ENCODE measurements at regions not wholly inside any gene's neighbourhood (a gene's known extent, or its start where the extent isn't known, plus 50 kb on each side); places are given as distances from the start of the nearest gene placed in this dataset.
A peak's percentile ranks its signal among the peaks of the same experiment; 100 is the strongest.

GRCh38 chr20:60389882-60390281 lies 431.7 kb downstream of the CDH26 start:
- DNase-seq = no peak

DNA sequence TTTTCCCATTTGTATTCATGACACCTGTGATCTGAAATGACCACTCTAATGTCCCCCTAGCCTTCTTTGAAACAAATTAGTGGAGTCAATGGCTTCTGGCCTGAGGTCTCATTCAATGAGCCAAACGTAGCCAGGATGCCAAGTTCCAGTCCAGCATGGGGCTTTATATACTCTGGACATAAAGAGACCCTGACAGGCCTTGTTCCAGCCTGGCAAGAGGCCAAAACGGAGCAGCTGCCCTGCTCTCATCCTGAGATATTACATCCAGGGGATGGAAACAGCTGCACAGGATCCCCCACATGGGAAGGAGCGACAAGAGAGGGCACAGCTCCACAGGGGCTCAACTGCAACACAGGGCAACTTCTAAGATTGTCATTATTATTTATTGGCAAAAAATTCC lies 437.8 kb downstream of the CDH26 start:
- DNase-seq = peak; percentile 59

DNA sequence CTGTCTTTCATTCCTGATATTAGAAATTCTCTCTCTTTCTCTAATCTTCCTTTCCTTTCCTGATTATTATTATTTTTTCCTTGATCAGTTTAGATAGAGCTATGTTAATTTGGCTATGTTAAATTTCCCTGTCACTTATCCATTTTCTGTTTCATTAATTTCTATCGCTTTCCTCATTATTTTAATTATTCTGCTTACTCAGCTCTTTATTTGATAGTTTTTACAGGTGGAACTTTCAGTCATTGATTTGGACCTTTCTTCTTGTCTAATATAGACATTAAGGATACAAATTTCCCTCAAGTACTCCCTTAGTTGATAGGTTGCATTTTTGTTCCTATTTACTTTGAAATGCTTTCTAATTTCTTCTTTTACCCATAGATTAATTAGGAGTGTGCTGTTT lies 442.3 kb downstream of the CDH26 start:
- no peak for DNase-seq

- no peak for DNase-seq
Measured at GRCh38 chr20:60402189-60403058, 444.2 kb downstream of the CDH26 start.

DNA sequence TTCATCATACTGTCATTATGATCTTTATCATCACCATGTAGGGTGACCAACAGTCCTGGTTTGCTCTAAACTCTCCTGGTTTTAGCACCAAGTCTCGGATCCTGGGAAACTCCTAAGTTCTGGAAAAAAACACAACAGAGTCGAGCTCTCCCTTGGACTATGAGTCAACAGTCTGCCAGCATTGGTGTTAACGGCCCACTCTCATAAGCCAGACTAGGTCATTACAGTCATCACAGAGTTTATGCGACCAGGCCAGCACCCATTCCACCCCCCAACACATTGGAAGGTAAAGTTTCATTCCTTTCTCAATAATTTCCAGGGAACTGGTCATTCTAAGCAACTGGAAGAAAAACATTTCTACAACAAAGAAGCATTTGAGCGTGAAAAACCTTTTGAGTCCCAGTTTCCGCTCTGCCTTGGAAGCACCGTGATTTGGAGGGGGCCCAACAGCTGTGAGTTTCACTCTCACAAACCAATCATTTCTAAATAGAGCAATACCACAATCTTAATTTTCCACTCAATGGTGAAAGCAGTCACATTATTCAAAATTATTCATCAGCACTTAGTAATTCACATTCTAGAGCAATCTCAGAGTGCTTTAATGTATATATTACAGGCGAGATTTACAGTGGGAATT lies 445.0 kb downstream of the CDH26 start:
- DNase-seq = peak; percentile 58

- no peak for DNase-seq
Measured at GRCh38 chr20:60407011-60407771, 449.0 kb downstream of the CDH26 start.

DNA sequence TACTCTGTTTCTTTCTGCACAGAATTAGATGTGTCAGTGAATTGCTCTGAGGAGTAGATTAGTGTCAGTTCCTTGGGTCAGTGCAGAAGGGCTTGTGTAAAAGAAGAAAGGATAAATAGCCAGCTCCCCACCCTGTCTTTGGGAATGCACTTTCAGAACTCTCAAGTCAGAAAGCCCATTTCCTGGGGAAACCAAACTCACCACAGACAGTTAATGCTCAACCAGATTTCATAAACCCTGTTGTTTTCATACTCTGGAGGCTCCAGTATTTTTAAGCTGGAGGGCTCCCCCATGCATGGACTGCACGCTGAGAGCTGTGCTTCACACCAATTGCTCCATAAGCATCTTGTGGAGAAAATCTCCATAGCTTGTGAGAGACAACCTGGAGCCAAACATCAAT lies 449.7 kb downstream of the CDH26 start:
- no peak for DNase-seq

- DNase-seq = no peak
Measured at GRCh38 chr20:60408435-60408834, 450.2 kb downstream of the CDH26 start.

DNA sequence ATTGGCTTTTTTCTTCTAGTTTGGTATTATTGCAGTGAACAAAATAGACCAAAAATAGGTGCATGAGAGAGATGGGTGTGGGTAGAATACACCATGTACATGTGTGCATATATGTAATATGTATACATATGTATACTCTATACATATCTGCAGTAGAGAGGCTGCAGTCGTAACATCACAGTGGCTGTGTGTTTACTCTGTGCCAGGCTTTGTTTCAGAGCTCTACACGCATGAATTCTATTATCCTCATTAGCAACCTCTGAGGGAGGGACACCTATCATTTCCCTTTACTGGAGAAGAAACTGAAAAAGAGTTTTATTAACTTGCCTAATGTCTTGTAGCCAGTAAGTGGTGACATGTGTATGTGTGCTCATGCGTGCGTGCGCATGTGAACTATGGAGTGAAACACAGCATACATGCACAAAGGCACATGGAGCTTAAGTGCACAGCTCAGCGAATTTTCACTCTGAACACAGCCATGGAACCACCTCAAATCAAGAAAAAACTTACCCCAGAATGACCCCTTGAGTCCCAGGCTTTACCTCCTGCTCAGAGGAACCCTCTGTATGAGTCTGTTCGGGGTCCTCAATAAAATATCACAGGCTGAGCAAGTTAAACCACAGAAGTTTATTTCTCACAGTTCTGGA lies 452.5 kb downstream of the CDH26 start:
- DNase-seq = no peak

- no peak for DNase-seq
Measured at GRCh38 chr20:60411813-60412212, 453.6 kb downstream of the CDH26 start.

GRCh38 chr20:60420676-60421229 lies 462.5 kb downstream of the CDH26 start:
- no peak for DNase-seq

DNA sequence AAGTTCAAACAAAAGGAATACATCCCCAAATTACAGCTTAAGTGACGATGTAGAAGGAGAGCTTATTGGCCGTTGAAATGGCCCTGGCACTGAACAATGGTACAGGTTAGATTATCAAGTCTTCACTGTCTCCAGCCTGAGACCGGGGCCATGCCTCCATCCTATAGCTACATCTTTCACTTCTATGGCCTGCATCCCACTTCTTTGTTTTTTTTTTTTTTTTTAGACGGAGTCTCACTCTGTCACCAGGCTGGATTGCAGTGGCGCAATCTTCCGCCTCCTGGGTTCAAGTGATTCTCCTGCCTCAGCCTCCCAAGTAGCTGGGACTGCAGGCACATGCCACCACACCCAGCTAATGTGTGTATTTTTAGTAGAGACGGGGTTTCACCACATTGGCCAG lies 464.6 kb downstream of the CDH26 start:
- no peak for DNase-seq

DNA sequence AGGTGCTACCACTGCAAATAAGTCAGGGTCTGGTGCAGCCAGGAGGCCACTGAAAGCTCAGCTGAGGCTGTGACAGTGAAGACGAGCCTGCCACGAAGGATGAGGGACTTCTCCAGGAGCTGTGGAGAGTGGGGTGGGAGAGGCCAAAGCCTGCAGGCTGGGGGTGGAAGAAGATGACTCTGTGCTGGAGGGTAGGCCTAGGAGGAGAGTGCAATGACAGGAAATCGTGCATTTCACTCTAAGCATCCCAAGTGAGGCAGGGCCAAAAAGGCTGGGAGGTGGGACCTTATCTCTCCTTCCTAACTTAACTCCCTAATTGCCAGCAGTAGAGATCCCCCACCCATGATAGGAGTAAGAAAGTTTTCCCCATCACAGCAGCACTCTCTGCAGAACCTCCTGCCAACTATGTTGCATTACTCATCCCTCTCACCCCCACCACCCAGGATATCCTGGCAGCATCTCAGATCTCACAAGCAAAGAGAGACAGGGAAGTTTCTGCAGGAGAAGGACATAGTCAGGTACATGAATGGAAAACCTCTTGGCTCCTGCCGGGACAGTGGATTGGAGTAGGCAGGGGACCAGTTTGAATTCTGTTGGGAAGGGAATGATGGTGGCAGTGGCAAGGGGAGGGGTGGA lies 466.2 kb downstream of the CDH26 start:
- no peak for DNase-seq

DNA sequence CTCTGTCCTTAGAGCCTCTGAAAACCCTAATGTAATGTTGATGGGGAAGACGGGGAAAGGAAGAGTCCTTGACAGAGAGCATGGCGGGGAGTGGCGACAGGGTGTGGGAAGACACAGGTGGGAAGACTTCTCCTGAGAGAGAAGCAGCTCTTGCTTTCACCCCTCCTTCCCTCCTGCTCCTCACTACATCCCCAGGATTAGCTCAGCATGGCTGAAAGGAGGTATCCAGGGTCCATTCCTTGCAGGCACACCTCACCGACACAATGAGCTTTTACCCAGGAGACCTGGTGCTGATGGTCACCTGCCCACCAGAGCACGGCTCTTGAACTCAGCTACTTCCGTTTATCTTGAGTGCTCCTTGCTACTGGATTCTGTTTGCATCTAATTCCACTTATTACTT lies 469.3 kb downstream of the CDH26 start:
- DNase-seq = no peak

- DNase-seq = no peak
Measured at GRCh38 chr20:60428651-60429050, 470.4 kb downstream of the CDH26 start.

DNA sequence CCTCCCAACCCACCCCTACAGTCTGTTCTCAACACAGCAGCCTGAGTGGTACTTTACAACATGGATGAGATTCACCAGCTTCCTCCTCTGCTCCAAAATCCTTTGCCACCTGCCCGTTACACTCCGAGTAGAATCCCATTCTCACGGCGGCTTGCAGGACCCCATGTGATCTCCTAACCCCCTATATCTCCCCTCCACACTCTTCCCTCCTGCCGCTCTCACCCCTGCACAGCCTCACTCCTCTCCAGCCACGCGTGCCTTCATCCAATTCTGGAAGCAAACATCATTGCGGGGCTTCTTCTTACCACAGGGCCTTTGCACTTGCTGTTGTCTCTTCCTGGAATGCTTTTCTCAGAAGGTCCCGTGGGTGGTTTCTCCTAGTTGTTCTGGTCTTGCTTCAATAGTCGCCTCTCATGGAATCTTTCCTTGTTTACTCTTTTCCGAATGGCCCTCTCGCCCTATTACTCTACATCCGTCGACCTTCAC lies 472.3 kb downstream of the CDH26 start:
- no peak for DNase-seq

DNA sequence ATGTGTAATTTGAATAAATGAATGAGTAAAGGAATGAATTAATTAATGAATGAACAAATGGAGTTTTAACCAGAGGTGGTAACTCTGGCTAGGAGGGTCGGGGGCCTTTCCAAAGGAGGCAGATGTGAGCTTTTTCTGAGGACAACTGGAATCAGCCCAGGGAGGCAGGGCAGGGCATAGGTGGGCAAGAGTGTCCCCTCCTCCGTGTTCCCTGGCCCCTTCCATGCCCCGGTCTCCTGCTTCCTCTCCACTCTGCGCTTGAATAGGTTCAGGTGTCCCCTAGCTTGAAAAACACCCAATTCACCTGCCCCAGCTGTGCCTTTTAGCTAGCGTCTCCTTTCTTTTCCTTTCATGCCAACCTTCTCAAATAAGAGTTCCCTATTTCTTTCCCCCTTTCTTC lies 473.1 kb downstream of the CDH26 start:
- DNase-seq = no peak

GRCh38 chr20:60437418-60437817 lies 479.2 kb downstream of the CDH26 start:
- no peak for DNase-seq

GRCh38 chr20:60446267-60447111 lies 488.3 kb downstream of the CDH26 start:
- DNase-seq = no peak

- DNase-seq = no peak
Measured at GRCh38 chr20:60447703-60448102, 489.5 kb downstream of the CDH26 start.

All from left hindlimb (tissue), 1 donor.